UCSD-AML1 (cell line): ENCODE measurements at regions not wholly inside any gene's neighbourhood (a gene's known extent, or its start where the extent isn't known, plus 50 kb on each side); places are given as distances from the start of the nearest gene placed in this dataset.

Source experiments
- DNase-seq: peaks from one replicate; lab custom pipeline; 2025; ENCODE audit not compliant: unreplicated experiment; lab: John Stamatoyannopoulos, UW

- DNase-seq, result no peak
These were observed 155.8 kb upstream of the TANK start for GRCh38 chr2:161004379-161004778.

DNA sequence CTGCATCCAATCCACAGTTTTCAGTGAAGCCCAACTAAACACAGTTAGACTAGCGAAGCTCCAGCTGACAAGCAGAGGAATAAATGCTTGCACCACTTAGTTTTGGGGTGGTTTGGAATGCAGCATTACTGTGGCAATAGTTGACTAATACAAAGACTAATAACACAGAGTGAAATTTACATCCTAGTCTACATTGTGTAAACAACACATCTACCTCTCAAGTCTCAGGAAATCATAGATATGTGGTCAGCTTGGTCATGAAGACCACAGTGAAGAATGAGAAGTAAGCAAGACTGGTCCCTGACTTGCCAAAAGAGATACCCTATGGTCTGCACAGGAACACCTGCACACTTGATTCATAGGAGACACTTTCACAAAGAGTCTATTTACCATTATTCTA is 155.1 kb upstream of the TANK start:
- DNase-seq, result no peak

- no peak for DNase-seq
These were observed 151.9 kb upstream of the TANK start for GRCh38 chr2:161008311-161008710.

DNA sequence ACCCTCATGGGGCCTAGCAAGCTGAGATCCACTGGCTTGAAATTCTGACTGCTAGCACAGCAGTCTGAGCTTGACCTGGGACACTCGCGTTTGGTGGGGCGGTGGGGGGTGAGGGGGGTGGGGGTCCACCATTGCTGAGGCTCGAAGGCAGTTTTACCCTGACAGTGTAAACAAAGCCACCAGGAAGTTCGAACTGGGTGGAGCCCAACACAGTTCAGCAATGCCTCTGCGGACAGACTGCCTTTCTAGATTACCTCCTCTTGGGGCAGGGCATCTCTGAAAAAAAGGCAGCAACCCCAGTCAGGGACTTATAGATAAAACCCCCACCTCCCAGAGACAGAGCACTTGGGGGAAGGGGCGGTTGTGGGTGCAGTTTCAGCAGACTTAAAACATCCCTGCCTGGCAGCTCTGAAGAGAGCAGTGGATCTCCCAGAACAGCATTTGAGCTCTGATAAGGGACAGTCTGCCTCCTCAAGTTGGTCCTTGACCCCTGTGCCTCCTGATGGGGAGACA is 149.7 kb upstream of the TANK start:
- no peak for DNase-seq

DNA sequence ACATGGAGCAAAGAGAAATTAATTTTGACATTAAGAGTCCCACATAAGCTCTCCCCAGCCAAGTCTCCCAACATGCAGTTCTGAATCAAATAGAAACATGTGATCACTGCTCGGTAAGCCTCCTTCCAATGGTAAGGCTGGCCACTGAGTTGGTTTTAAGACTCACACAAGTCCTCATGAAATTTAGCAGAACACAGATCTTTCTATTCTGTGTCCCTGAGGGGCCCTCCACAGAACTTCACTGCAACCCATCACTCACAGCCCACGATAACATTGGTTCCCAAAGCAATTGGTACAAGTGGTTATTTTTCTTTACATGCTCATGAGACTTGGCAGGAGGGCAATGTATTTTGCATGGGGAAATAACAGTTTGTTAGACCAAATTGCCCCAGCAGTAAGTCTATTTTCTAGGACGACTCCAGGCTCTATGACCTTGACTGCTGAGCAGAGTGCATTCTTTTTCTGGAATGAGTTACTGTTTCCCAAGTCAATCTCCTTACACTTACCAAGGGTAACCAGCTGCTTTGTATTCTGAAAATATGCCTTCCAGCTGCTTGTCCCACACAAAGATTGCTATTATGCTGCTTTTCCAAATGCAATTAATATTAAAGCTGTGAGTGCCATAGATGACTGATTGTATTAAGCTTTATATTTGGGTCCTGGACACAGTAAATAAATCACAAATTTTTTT is 142.3 kb upstream of the TANK start:
- DNase-seq, result no peak

DNA sequence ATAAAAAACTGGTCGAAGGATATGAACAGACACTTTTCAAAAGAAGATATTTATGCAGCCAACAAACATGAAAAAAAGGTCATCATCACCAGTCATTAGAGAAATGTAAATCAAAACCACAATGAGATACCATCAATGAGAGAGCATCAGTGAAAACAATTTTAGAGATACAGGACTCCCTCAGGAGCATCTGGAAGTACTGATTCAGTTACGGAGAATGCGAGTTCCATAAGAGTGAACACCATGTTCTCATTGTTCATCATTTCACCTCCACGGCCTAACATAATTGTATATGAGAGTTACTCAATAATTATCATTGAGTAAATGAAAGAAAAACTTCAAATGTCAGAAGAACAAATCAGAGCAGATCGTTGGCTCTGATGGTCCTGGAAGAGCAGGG is 140.9 kb upstream of the TANK start:
- DNase-seq, result no peak

- no peak for DNase-seq
These were observed 139.8 kb upstream of the TANK start for GRCh38 chr2:161020437-161020836.

DNA sequence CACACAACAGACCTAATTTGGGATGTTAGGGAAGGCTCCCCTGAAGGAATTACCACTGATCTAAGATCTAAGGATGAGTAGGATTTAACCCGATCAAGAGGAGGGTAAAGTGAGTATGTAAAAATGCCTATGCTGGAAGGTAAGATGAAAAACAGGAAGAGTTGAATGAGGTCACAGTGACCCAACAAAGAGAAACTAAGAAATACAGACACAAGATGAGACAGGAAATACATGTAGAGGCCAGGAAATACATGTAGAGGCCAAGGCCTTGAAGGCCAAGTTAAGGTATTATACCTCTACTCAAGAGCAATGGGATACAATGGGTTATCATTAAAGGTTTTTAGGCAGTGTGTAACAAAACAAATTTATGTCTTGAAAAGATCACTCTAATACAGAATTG is 131.6 kb upstream of the TANK start:
- DNase-seq, result no peak

GRCh38 chr2:161029321-161029720 is 130.9 kb upstream of the TANK start:
- no peak for DNase-seq

DNA sequence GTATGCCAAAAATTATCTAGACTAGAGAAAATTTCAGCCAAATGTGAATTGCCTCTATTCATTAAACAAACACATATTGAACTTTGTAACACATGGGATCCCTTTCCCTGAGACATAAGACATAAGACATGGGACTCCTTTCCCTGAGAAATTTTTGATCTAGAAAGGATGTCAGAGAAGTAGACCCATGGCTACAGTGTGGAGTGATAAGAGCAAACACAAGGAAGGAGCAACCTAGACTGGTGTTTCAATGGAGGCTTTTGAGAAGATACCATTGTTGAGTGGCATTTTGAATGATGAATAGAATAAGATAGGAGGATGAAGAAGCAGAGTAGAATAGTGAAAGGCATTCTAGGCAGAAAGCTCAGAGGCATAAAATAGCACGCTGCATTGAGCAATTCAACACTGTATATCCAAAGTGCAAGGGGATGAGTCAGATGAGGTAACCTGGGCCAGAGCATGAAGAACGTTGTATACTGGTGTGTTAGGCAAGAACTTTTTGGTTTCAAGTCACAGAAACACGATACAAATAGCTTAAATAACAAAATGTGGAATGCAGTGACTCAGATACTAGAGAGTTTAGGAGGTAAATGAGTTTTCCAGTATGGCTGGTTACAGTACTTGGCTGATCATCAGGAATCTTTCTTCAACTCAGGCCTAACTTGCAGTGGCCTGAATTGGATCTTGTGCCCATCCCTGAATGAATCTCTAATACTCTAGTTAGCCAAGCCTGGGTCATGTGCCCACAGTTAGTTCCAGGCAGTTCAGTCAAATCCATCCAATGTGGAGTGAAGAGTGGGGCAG is 129.8 kb upstream of the TANK start:
- DNase-seq, result no peak

GRCh38 chr2:161031511-161031910 is 128.7 kb upstream of the TANK start:
- DNase-seq, result no peak

GRCh38 chr2:161032635-161033034 is 127.6 kb upstream of the TANK start:
- no peak for DNase-seq

GRCh38 chr2:161033059-161033660 is 127.1 kb upstream of the TANK start:
- DNase-seq, result no peak

DNA sequence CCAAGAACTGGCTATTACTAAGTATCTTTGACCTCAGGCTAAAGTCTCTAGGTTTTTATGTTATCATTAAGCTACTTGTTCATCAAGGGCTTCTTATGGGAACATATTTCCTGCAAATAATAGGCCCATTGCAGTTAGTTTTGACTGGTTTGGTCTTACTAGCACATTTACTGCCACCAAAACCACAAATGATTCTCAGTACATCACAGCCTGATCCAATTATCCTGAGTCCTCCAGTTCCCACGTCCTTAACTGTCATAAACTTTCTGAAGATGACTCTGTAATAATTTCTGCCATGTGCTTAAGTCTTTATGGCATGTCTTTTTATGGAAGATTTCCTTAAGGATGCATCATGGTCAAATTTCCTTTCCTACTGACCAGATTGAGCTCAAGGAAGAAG is 123.3 kb upstream of the TANK start:
- DNase-seq, result no peak

DNA sequence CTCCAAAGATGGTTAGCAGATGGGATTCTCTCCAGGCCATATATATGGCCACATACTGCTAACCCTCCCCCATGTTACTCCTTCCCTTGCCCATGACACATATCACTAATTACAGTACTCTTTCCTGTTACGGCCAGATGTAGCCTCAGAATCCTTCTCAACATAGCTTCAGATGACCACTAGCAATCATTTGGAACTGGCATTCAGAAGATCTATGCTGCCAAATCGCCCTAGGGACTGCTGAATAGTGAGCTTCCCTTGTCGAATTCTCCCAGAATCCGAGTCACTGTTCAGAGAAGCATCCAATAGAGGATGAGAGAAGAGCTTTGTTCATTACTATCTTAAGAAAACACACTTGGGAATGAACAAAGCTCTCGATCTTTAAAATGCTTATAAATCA is 121.2 kb upstream of the TANK start:
- no peak for DNase-seq

DNA sequence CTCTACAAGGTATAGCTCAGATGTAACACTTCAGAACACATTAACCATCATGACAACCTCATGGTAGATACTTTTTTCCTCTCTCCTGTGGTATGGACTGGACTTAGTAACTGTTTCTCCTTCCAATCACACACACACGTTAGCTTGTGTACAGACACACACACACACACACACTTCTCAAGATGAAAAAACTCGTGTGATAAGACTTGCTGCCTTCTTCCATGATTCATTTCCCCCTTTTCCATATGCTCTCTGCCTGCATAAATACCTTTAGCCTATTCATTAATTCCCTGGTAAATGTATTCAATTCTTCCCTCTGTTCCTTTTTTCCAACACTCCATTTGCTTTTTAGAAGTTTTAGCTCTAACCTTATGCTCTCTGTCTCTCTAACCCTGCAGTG is 118.9 kb upstream of the TANK start:
- no peak for DNase-seq

GRCh38 chr2:161042990-161043625 is 117.1 kb upstream of the TANK start:
- no peak for DNase-seq

DNA sequence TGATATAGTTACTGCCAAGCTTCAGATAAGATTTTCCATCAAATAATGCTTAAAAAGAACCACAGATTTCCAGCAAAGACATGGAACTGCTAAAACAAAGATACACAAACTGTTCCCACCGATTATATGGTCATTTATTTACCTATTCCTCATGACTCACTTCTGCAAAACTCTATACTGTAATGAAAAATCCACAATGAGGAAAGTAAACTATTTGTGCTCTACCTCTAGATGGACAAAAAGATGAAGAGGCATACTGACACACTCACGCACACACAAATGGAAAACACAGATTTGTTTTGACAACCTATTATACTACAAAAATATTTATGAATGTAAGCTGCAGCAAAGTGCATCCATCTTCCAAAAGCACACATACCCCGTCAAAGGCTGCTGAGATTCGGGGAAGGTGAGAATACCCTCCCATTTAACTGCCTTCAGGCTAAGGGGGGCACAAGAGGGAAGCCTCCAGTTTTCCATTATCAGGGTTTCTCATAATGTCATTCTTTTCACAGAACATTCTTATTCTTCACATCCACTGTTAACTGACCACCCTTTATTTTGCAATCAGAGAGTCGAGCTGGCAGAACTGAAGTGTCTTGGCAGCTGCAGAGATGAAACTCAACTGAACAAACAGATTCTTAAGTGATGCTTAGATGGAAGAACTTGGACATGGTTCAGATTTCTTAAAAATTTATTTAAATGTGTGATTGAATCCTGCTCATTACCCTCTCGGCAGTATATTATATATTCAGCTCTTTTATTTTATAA is 115.9 kb upstream of the TANK start:
- no peak for DNase-seq

GRCh38 chr2:161044921-161045320 is 115.3 kb upstream of the TANK start:
- DNase-seq, result no peak

DNA sequence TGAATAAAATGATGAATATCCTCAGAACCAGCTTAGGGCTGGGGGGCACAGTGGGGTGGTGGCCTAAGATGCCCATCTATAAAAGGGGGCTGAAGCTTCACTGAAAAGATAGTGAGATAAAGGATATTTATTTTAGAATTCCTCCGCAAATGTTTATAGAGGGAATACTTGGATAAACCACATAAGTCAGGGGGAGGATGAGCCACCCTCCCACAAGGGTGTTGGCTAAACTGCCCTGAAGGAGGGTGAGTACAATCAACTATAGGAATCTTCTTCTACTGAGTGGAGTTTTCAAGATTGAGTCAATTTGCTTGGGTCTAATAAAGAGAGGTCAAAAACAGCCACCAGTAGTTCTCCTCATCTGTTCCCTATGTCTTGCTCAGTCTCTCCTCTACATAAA is 114.5 kb upstream of the TANK start:
- no peak for DNase-seq

DNA sequence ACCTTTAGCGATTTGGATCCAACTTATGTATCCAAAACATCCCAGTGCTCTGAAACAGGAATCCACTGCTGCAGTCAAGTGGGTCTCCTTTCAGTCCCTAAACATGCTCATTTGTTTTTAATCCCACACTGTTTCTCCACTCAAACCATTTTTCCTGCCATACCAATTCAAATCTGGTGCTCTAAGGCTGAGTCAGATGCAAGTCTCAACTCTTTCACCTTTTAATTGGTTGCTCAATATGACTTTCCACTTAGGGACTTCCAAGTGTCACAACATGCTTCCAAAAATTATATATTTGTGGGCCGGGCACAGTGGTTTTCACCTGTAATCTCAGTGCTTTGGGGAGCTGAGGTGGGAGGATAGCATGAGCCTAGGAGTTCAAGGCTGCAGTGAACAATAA is 113.4 kb upstream of the TANK start:
- no peak for DNase-seq
